Large intestine (tissue), 3 donors: ENCODE measurements at regions not wholly inside any gene's neighbourhood (a gene's known extent, or its start where the extent isn't known, plus 50 kb on each side); places are given as distances from the start of the nearest gene placed in this dataset.

Source experiments
- DNase-seq, 2 donors: peaks; one replicate each; pipeline versions ENCODE4 v3.0.0 to v3.0.0-alpha.2; 2013
- H3K27ac ChIP-seq: one replicate; pipeline ENCODE4 v1.5.1; 2013; ENCODE audit warnings: low read length
- H3K27me3 ChIP-seq: 2 replicates; pipeline ENCODE4 v1.6.1; 2013; ENCODE audit warnings: low read length; ENCODE audit not compliant: control insufficient read depth, insufficient read depth
- H3K36me3 ChIP-seq: 2 replicates; pipeline ENCODE4 v1.6.1; 2013; ENCODE audit warnings: low read length; ENCODE audit not compliant: control insufficient read depth, insufficient read depth
- H3K4me1 ChIP-seq: one replicate; pipeline ENCODE4 v1.6.1; 2013; ENCODE audit warnings: low read length; ENCODE audit not compliant: control insufficient read depth, insufficient read depth
- H3K4me3 ChIP-seq: one replicate; pipeline ENCODE4 v1.5.1; 2013; ENCODE audit warnings: low read length
- H3K9me3 ChIP-seq: one replicate; pipeline ENCODE4 v1.6.1; 2013; ENCODE audit warnings: mild to moderate bottlenecking, low read depth, low read length, moderate library complexity; ENCODE audit not compliant: control insufficient read depth
- WGBS: methylation state at CpG from one replicate; pipeline ENCODE4 v1.1.5; 2013; ENCODE audit warnings: low lambda C conversion rate; ENCODE audit not compliant: insufficient coverage; 5-methylcytosine and 5-hydroxymethylcytosine counted together

- no peaks in the 10 kb centered on the region for H3K9me3 ChIP-seq
- no peaks in the 10 kb centered on the region for H3K36me3 ChIP-seq
- H3K27ac ChIP-seq: no peak overlapping the region
- no peaks in the 10 kb centered on the region for H3K4me1 ChIP-seq
- H3K27me3 ChIP-seq: no peaks in the 10 kb centered on the region
- H3K4me3 ChIP-seq: no peak overlapping the region
- WGBS: no CpG with 5 or more reads among the region's 8 CpGs
- DNase-seq: no peak
These were observed 821.6 kb downstream of the TUSC7 start for GRCh38 chr3:117531078-117531767.

- no CpG with 5 or more reads among the region's 8 CpGs for WGBS
- DNase-seq: no peak
- H3K4me3 ChIP-seq: no peak overlapping the region
- H3K9me3 ChIP-seq: no peaks in the 10 kb centered on the region
- H3K27me3 ChIP-seq: no peaks in the 10 kb centered on the region
- H3K27ac ChIP-seq: no peak overlapping the region
- H3K4me1 ChIP-seq: peaks cover 4% of the 10 kb centered on the region
- no peaks in the 10 kb centered on the region for H3K36me3 ChIP-seq
These were observed 822.7 kb downstream of the TUSC7 start for GRCh38 chr3:117532268-117532667.

- H3K4me1 ChIP-seq: peaks cover 4% of the 10 kb centered on the region
- H3K27me3 ChIP-seq: no peaks in the 10 kb centered on the region
- WGBS: 83% methylated on average over 1 of the region's 1 CpG
- H3K9me3 ChIP-seq: no peaks in the 10 kb centered on the region
- H3K36me3 ChIP-seq: no peaks in the 10 kb centered on the region
- no peak overlapping the region for H3K4me3 ChIP-seq
- H3K27ac ChIP-seq: no peak overlapping the region
- DNase-seq: no peak
These were observed 824.6 kb downstream of the TUSC7 start for GRCh38 chr3:117534138-117534537.

GRCh38 chr3:117536006-117536405 is 826.4 kb downstream of the TUSC7 start:
- Histone ChIP-seq H3K4me3 (no peak overlapping the region), H3K36me3 (no peaks in the 10 kb centered on the region), H3K27me3 (no peaks in the 10 kb centered on the region), H3K4me1 (peaks cover 4% of the 10 kb centered on the region), H3K9me3 (no peaks in the 10 kb centered on the region), H3K27ac (peak overlapping the region; percentile 49)
- peak; percentile 67 to 86 for DNase-seq
- WGBS: no CpG with 5 or more reads among the region's 4 CpGs

DNA sequence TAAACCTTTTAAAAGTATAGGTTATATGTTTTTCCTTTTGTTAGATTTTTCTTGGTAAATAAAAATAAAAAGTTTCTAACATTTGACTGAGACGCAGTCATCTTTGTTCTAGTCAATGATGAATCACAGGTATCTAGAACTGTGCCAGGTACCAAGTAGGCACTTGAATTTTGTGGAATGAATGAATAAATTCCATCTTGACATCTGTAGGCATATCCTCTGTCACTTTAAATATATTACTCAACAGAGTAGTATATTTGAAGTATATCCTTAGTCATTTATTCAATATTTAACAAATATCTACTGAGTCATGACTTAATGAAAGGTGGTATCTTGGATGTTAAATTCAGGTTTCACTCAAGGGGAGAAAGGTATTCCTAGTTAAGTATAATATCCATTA is 828.4 kb downstream of the TUSC7 start:
- no CpG with 5 or more reads among the region's 1 CpG for WGBS
- DNase-seq: no peak
- no peaks in the 10 kb centered on the region for H3K27me3 ChIP-seq
- peaks cover 4% of the 10 kb centered on the region for H3K4me1 ChIP-seq
- H3K27ac ChIP-seq: no peak overlapping the region
- no peaks in the 10 kb centered on the region for H3K9me3 ChIP-seq
- no peak overlapping the region for H3K4me3 ChIP-seq
- H3K36me3 ChIP-seq: no peaks in the 10 kb centered on the region

DNA sequence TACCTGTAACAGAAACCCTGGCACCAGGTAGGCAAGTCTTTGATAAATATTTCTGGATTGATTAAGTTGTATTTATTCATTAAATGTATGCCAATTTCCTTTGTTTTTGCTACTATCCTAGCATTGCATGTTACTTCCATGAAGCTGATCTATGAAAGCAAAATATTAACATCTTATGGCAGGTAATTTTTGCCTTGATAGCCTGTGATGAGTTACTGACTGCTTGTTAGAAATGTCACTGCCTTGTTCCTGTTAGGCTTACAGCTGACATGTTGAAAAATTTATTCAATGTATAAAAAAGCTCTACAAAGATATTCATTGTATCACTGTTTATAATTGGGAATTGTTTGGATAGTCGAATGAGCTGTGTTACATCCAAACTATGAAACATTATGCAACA is 830.1 kb downstream of the TUSC7 start:
- WGBS: 86% methylated on average over 1 of the region's 1 CpG
- peaks cover 4% of the 10 kb centered on the region for H3K4me1 ChIP-seq
- no peaks in the 10 kb centered on the region for H3K27me3 ChIP-seq
- H3K9me3 ChIP-seq: no peaks in the 10 kb centered on the region
- H3K4me3 ChIP-seq: no peak overlapping the region
- no peak for DNase-seq
- no peaks in the 10 kb centered on the region for H3K36me3 ChIP-seq
- H3K27ac ChIP-seq: no peak overlapping the region

- peaks cover 4% of the 10 kb centered on the region for H3K4me1 ChIP-seq
- WGBS: no CpG with 5 or more reads among the region's 1 CpG
- H3K36me3 ChIP-seq: no peaks in the 10 kb centered on the region
- no peaks in the 10 kb centered on the region for H3K27me3 ChIP-seq
- no peak overlapping the region for H3K4me3 ChIP-seq
- no peak for DNase-seq
- no peak overlapping the region for H3K27ac ChIP-seq
- H3K9me3 ChIP-seq: no peaks in the 10 kb centered on the region
These were observed 831.0 kb downstream of the TUSC7 start for GRCh38 chr3:117540597-117540996.

DNA sequence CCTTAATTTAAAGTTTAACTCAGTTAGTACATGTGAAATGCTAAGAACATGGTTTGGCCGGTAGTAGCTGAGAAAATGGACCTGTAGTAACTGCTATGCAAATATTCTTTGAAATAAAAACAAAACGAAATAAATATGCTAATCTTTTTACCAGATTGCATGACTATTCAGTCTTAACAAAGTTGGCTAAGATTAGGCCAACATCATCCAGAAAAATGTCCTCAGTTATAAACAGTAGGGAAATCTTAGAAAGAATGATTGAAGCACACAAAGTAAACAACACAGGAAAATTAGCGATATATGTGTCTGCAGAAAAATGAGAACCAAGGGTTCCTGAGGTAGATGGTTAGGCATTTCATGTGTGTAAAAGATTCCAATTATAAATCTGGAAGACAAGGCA is 832.1 kb downstream of the TUSC7 start:
- WGBS: 60% methylated on average over 1 of the region's 3 CpGs

GRCh38 chr3:117543521-117543920 is 833.9 kb downstream of the TUSC7 start:
- Histone ChIP-seq H3K9me3 (no peaks in the 10 kb centered on the region), H3K4me1 (no peaks in the 10 kb centered on the region), H3K27ac (no peak overlapping the region), H3K4me3 (no peak overlapping the region), H3K36me3 (no peaks in the 10 kb centered on the region), H3K27me3 (no peaks in the 10 kb centered on the region)
- DNase-seq: no peak
- WGBS: no CpG with 5 or more reads among the region's 1 CpG

More for the DNA sequence above, 832.1 kb downstream of the TUSC7 start:
- H3K4me1 ChIP-seq: no peaks in the 10 kb centered on the region
- H3K4me3 ChIP-seq: no peak overlapping the region
- DNase-seq: no peak
- H3K27ac ChIP-seq: no peak overlapping the region
- no peaks in the 10 kb centered on the region for H3K27me3 ChIP-seq
- H3K9me3 ChIP-seq: no peaks in the 10 kb centered on the region
- H3K36me3 ChIP-seq: no peaks in the 10 kb centered on the region

DNA sequence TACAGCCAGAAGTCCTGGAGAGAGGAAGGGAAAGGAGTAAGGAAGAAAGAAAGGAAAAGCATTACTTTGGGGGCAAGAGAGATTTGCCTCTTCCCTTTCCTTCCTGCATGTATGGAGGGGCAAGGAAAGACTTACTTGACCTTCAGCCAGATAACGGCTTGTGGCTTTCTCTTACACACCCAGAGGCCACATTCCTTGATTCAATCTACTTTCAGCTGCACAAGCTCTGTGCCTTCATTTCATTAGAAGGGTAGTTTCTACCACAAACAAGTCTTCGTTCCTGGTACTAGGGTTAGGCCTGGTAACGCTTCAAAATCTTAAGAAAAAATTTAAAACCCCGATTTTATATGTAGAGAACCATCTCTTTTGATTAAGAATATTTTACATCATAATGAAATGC is 835.9 kb downstream of the TUSC7 start:
- Histone ChIP-seq H3K9me3 (no peaks in the 10 kb centered on the region), H3K27me3 (no peaks in the 10 kb centered on the region), H3K4me3 (no peak overlapping the region), H3K27ac (no peak overlapping the region), H3K4me1 (no peaks in the 10 kb centered on the region), H3K36me3 (no peaks in the 10 kb centered on the region)
- DNase-seq: no peak
- WGBS: 100% methylated on average over 2 of the region's 4 CpGs

DNA sequence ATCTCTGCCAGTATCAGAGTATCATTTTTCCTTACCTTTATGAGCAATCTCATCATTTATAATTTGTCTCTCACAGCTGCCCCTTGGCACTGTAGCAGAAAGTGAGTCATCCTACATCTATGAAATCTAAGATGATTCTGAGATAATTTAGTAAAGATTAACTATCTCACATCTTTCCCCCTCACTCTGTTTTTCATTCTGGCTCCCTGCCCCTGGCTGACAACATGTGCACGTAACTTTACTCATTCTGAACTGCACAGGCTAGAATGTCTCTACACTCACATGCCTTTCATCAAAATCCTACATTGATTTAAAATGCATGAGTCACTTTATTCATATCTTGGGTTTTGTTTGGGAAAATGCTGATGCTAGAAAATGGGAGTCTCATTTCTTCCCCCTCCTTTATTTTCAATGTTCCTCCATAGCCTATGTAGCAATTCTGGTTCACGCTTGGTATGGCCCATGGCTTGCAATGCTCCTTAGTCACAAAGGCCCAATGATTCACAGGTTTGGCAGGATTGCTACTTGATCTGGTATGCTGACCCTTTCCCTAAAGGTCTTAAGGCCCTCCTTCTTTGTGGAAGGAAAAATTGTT is 838.5 kb downstream of the TUSC7 start:
- Histone ChIP-seq H3K27ac (no peak overlapping the region), H3K36me3 (no peaks in the 10 kb centered on the region), H3K4me1 (no peaks in the 10 kb centered on the region), H3K9me3 (no peaks in the 10 kb centered on the region), H3K4me3 (no peak overlapping the region), H3K27me3 (no peaks in the 10 kb centered on the region)
- DNase-seq: no peak
- WGBS: no CpG with 5 or more reads among the region's 2 CpGs
